DND-41 (cell line): ENCODE measurements at regions not wholly inside any gene's neighbourhood (a gene's known extent, or its start where the extent isn't known, plus 50 kb on each side); places are given as distances from the start of the nearest gene placed in this dataset.

Experiments
- EZH2 ChIP-seq: IDR thresholded peaks from 3 replicates; pipeline ENCODE4 v1.6.1; 2012; ENCODE audit warnings: borderline replicate concordance, low read depth, mild to moderate bottlenecking, moderate library complexity, low read length, inconsistent platforms; ENCODE audit not compliant: severe bottlenecking
- TF ChIP-seq, protein P1 (sequence below): IDR thresholded peaks from 2 replicates; pipeline ENCODE4 v1.5.1; 2012; ENCODE audit warnings: borderline replicate concordance, low read length, moderate library complexity, mild to moderate bottlenecking; ENCODE audit not compliant: poor library complexity, severe bottlenecking; ENCODE audit errors: extremely low read depth

DNA sequence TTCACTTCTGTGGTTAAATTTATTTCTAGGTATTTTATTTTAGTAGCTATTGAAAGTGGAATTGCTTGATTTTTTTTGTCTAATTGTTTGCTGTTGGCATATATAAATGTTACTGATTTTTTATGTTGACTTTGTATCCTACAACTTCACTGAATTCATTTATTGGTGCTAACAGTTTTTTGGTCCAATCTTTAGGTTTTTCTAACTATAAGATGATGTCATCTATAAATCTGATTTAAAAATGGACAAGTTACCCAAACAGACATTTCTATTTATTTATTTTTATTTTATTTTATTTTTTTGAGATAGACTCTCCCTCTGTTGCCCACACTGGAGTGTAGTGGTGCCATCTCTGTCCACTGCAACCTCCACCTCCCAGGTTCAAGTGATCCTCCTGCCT, 162.3 kb downstream of the COX7C start:
- TF ChIP-seq EZH2, result no peak
- TF ChIP-seq, protein P1, sequence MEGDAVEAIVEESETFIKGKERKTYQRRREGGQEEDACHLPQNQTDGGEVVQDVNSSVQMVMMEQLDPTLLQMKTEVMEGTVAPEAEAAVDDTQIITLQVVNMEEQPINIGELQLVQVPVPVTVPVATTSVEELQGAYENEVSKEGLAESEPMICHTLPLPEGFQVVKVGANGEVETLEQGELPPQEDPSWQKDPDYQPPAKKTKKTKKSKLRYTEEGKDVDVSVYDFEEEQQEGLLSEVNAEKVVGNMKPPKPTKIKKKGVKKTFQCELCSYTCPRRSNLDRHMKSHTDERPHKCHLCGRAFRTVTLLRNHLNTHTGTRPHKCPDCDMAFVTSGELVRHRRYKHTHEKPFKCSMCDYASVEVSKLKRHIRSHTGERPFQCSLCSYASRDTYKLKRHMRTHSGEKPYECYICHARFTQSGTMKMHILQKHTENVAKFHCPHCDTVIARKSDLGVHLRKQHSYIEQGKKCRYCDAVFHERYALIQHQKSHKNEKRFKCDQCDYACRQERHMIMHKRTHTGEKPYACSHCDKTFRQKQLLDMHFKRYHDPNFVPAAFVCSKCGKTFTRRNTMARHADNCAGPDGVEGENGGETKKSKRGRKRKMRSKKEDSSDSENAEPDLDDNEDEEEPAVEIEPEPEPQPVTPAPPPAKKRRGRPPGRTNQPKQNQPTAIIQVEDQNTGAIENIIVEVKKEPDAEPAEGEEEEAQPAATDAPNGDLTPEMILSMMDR, result no peak
